Spleen (tissue), 7 donors: ENCODE measurements at regions not wholly inside any gene's neighbourhood (a gene's known extent, or its start where the extent isn't known, plus 50 kb on each side); places are given as distances from the start of the nearest gene placed in this dataset.

ENCODE experiments used
- CTCF ChIP-seq, 11 experiments: fragments of 200-600 bp in 7 of 11; fragments of 450-650 bp in 4 of 11; sonication (generic) in 4 of 11; IDR thresholded peaks in 8 of 11; conservative IDR thresholded peaks in 3 of 11; 1 replicate in 7 of 11; 2 replicates in 4 of 11; pipeline versions ENCODE4 v1.4.0 to v1.8.0; 2016 to 2021; ENCODE audit warnings: antibody characterized with exemption in 11 of 11, inconsistent platforms in 4 of 11, mild to moderate bottlenecking in 1 of 11
- POLR2A ChIP-seq, 3 donors: fragments of 450-650 bp; IDR thresholded peaks; one replicate each; pipeline ENCODE4 v1.5.1; 2017; ENCODE audit warnings: antibody characterized with exemption in 3 of 3, mild to moderate bottlenecking in 1 of 3
- POLR2AphosphoS5 ChIP-seq, 3 donors: sonication (generic); formaldehyde crosslinking; IDR thresholded peaks; one replicate each; pipeline ENCODE4 v1.5.1; 2017; ENCODE audit warnings: antibody characterized with exemption in 3 of 3
- donor health status: DM: no; HTN: no; CAD: no; lungs with moderate emphysema.
- donor health status: DM: no; HTN: no; CAD: no.
- donor health status: DM: no; HTN: no; CAD: no.

GRCh38 chr3:76842216-76842615, 197.7 kb upstream of the ROBO2 start:
- no peak for TF ChIP-seq CTCF (IDR thresholded peaks at IDR 0.05 in 8 of 11, conservative IDR thresholded peaks at IDR 0.05 in 3 of 11)
- TF ChIP-seq POLR2A (IDR thresholded peaks at IDR 0.05), result no peak
- TF ChIP-seq POLR2AphosphoS5 (IDR thresholded peaks at IDR 0.05), result no peak
